Tibial nerve (tissue), 4 donors: ENCODE measurements at regions not wholly inside any gene's neighbourhood (a gene's known extent, or its start where the extent isn't known, plus 50 kb on each side); places are given as distances from the start of the nearest gene placed in this dataset.

Experiments used
- DNase-seq, 2 donors: peaks; one replicate each; pipeline ENCODE4 v3.0.0-alpha.2; 2019; ENCODE audit warnings: low spot score in 2 of 2
- H3K27ac ChIP-seq, 4 donors: fragments of 200-600 bp; sonication (generic) in 3 of 4; one replicate each; pipeline ENCODE4 v1.5.1; 2017 to 2019; ENCODE audit warnings: mild to moderate bottlenecking in 1 of 4
- H3K27me3 ChIP-seq, 2 donors: fragments of 200-600 bp; sonication (generic) in 1 of 2; one replicate each; pipeline versions ENCODE4 v1.5.1 to v1.6.0; 2017 to 2019
- H3K36me3 ChIP-seq, 3 donors: fragments of 200-600 bp; sonication (generic); one replicate each; pipeline ENCODE4 v1.5.1; 2018 to 2019
- H3K4me1 ChIP-seq, 4 donors: fragments of 200-600 bp; sonication (generic) in 3 of 4; one replicate each; pipeline ENCODE4 v1.5.1; 2017 to 2019
- H3K4me3 ChIP-seq, 4 donors: fragments of 200-600 bp; sonication (generic) in 3 of 4; one replicate each; pipeline ENCODE4 v1.5.1; 2017 to 2019; ENCODE audit warnings: mild to moderate bottlenecking in 1 of 4, moderate library complexity in 1 of 4
- H3K9me3 ChIP-seq, 4 donors: fragments of 200-600 bp; sonication (generic) in 3 of 4; one replicate each; pipeline ENCODE4 v1.5.1; 2017 to 2019
- EP300 ChIP-seq, 2 donors: sonication (generic); formaldehyde crosslinking; IDR thresholded peaks; one replicate each; pipeline ENCODE4 v1.6.1; 2017; ENCODE audit warnings: antibody characterized with exemption in 2 of 2, mild to moderate bottlenecking in 1 of 2
- POLR2A ChIP-seq, 2 donors: fragments of 450-650 bp; IDR thresholded peaks; one replicate each; pipeline ENCODE4 v1.6.1; 2017; ENCODE audit warnings: antibody characterized with exemption in 2 of 2, mild to moderate bottlenecking in 2 of 2, moderate library complexity in 2 of 2
- WGBS, 2 donors: methylation state at CpG; one replicate each; pipeline ENCODE4 v1.1.5; 2018; 5-methylcytosine and 5-hydroxymethylcytosine counted together
- TF ChIP-seq, protein P1 (sequence below), 5 experiments: fragments of 200-600 bp in 3 of 5; fragments of 450-650 bp in 2 of 5; sonication (generic) in 3 of 5; IDR thresholded peaks; one replicate each; pipeline ENCODE4 v1.5.1; 2016 to 2019; ENCODE audit warnings: antibody characterized with exemption in 5 of 5, mild to moderate bottlenecking in 3 of 5, moderate library complexity in 2 of 5

GRCh38 chr3:28912120-28912885 is 368.6 kb upstream of the RBMS3 start:
- Histone ChIP-seq H3K9me3 (no peaks in the 10 kb centered on the region), H3K27ac (peak overlapping the region in 2 of 4 donors; percentile 42 to 61), H3K4me3 (peak overlapping the region in 2 of 4 donors; percentile 23 to 24), H3K36me3 (no peaks in the 10 kb centered on the region), H3K27me3 (no peaks in the 10 kb centered on the region), H3K4me1 (peaks cover 0 to 27% (median 9%) of the 10 kb centered on the region in 4 donors)
- TF ChIP-seq, protein P1, sequence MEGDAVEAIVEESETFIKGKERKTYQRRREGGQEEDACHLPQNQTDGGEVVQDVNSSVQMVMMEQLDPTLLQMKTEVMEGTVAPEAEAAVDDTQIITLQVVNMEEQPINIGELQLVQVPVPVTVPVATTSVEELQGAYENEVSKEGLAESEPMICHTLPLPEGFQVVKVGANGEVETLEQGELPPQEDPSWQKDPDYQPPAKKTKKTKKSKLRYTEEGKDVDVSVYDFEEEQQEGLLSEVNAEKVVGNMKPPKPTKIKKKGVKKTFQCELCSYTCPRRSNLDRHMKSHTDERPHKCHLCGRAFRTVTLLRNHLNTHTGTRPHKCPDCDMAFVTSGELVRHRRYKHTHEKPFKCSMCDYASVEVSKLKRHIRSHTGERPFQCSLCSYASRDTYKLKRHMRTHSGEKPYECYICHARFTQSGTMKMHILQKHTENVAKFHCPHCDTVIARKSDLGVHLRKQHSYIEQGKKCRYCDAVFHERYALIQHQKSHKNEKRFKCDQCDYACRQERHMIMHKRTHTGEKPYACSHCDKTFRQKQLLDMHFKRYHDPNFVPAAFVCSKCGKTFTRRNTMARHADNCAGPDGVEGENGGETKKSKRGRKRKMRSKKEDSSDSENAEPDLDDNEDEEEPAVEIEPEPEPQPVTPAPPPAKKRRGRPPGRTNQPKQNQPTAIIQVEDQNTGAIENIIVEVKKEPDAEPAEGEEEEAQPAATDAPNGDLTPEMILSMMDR (IDR thresholded peaks at IDR 0.05): no peak
- no peak for TF ChIP-seq EP300 (IDR thresholded peaks at IDR 0.05)
- no peak for TF ChIP-seq POLR2A (IDR thresholded peaks at IDR 0.05)
- no peak for DNase-seq
- 48 to 50% methylated on average over 6 of the region's 6 CpGs for WGBS, 2 donors

- H3K36me3 ChIP-seq: no peaks in the 10 kb centered on the region
- H3K4me3 ChIP-seq: peak overlapping the region; percentile 15 to 47 (median 27)
- TF ChIP-seq, protein P1 (IDR thresholded peaks at IDR 0.05): no peak
- TF ChIP-seq POLR2A (IDR thresholded peaks at IDR 0.05) (no peak), EP300 (IDR thresholded peaks at IDR 0.05) (no peak)
- H3K4me1 ChIP-seq: peaks cover 0 to 36% (median 9%) of the 10 kb centered on the region in 4 donors
- WGBS, 2 donors: 33 to 37% methylated on average over 8 of the region's 8 CpGs
- H3K27me3 ChIP-seq: no peaks in the 10 kb centered on the region
- H3K27ac ChIP-seq: peak overlapping the region; percentile 21 to 80 (median 62)
- peak in 1 of 2 donors; percentile 24 for DNase-seq
- H3K9me3 ChIP-seq: no peaks in the 10 kb centered on the region
Observed at GRCh38 chr3:28915741-28916500, 364.9 kb upstream of the RBMS3 start.

DNA sequence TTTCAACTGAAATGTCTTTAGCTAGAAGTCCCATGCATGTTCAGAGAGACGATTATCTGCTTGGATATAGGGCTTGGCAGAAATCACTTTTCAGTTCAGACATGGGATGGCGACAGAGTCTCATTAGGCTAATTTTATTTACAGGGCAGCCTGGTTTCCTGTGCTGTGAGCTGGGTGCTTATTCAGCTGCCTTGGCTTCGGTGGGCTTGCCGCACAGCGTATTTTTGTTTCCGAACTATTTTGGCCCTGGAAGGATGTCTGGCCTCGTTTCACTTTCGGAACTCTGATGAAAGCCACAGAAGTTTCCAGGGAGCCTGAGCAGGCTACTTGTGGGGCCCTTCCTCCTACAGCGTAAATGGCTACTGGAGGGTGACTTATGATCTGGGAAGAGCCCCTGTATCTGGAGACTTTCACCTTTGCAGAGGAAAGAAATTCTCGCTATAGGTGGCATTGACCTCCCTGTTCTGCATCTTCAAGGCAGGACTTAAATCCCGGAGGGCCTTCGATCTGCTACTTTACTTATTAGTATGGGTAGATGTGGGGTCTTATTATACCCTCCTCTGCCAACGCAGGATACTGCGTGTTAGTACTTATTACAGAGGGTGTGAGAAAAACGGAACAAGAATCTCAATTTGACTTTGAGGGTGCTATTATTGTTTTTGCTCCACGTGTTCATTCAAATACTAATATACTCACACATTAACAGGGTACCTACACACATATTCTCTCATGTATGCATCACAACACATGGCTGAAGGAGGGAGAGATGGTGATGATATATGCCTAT is 364.0 kb upstream of the RBMS3 start:
- Histone ChIP-seq H3K27ac (peak overlapping the region; percentile 21 to 80 (median 62)), H3K27me3 (no peaks in the 10 kb centered on the region), H3K4me1 (peaks cover 0 to 30% (median 9%) of the 10 kb centered on the region in 4 donors), H3K36me3 (no peaks in the 10 kb centered on the region), H3K4me3 (peak overlapping the region; percentile 15 to 47 (median 27)), H3K9me3 (no peaks in the 10 kb centered on the region)
- TF ChIP-seq, protein P1 (IDR thresholded peaks at IDR 0.05): peak; percentile 43 to 68 (median 61)
- TF ChIP-seq EP300 (IDR thresholded peaks at IDR 0.05) (peak in 1 of 2 donors; percentile 75), POLR2A (IDR thresholded peaks at IDR 0.05) (no peak)
- DNase-seq: peak; percentile 40 to 63
- WGBS, 2 donors: 29 to 30% methylated on average over 16 of the region's 16 CpGs

- TF ChIP-seq POLR2A (IDR thresholded peaks at IDR 0.05): no peak
- TF ChIP-seq EP300 (IDR thresholded peaks at IDR 0.05): no peak
- TF ChIP-seq, protein P1 (IDR thresholded peaks at IDR 0.05): no peak
- Histone ChIP-seq H3K27me3 (no peaks in the 10 kb centered on the region), H3K36me3 (no peaks in the 10 kb centered on the region), H3K9me3 (no peaks in the 10 kb centered on the region), H3K27ac (peak overlapping the region in 1 of 4 donors; percentile 23), H3K4me3 (no peak overlapping the region), H3K4me1 (peaks cover 0 to 30% (median 9%) of the 10 kb centered on the region in 4 donors)
- DNase-seq: no peak
- 91 to 94% methylated on average over 4 of the region's 4 CpGs for WGBS, 2 donors
Observed at GRCh38 chr3:28917895-28918475, 362.9 kb upstream of the RBMS3 start.
